HG02678 (cell line): ENCODE measurements at regions not wholly inside any gene's neighbourhood (a gene's known extent, or its start where the extent isn't known, plus 50 kb on each side); places are given as distances from the start of the nearest gene placed in this dataset.
"Not testable (repeated sequence)": the region's sequence is repeated elsewhere in the genome, so short reads cannot be mapped to it uniquely, and the experiment has no call there.

ENCODE experiments used
- ATAC-seq: cut with Tn5 transposase; IDR thresholded peaks from one replicate; pipeline ENCODE4 v1.9.1; 2021; ENCODE audit warnings: mild to moderate bottlenecking, moderate library complexity; ENCODE audit not compliant: unreplicated experiment

DNA sequence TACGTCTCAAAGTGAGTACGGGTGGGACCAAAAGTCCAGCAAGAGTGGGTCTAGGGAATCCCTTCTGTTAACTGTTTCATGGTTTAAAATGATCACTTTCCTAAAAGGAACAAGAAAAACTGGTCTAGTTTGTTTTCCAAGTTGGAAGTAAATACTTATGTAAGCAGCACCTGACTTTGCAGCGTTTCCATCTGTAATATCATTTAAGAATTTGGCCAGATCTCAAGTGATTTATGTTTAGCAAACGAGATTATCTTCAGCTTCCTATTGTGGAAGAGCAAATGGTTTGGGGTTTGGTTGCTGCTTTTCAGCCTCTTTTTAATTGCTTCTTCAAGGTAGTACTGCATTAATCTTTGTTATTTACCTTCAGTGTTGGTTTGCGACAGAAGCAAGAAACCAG is 50.4 kb downstream of the FHIP1A start:
- no peak for ATAC-seq

DNA sequence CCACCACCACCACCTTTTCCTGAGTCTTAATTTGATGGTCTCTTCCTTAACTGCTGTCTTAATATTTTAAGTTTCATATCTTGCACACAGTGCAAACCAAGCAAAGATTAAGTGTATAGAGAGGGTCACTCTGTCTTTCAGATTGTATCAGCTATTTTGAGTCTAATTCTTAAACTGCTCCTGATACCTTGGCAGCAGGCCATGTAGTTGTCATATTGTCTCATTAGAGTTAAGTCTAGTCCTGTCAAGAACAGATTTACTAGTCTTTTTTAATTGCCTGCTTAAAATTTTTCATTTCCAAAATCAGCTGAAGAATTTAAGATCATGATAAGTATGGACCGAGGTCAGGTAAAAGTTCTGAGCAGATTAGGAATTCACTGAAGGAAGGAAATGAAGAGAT is 51.5 kb downstream of the FHIP1A start:
- no peak for ATAC-seq

DNA sequence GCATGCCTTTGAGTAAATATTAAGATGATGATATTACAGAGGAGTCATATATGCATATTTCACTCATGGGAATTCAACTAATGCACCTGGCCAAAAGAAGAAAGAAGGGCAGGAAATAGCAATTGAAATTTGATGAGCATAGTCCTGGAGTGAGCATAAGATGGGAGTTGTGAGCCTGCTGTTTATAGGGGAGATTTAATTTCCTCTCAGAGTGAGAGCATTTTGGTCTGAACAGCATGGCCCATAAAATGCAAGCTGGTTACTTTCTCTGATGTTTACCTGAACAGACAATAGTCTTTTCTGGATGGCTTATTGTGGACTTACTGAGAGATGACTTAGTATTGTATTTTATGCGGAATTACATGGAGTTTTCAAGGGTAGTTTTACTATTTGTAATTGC is 53.6 kb downstream of the FHIP1A start:
- no peak for ATAC-seq

DNA sequence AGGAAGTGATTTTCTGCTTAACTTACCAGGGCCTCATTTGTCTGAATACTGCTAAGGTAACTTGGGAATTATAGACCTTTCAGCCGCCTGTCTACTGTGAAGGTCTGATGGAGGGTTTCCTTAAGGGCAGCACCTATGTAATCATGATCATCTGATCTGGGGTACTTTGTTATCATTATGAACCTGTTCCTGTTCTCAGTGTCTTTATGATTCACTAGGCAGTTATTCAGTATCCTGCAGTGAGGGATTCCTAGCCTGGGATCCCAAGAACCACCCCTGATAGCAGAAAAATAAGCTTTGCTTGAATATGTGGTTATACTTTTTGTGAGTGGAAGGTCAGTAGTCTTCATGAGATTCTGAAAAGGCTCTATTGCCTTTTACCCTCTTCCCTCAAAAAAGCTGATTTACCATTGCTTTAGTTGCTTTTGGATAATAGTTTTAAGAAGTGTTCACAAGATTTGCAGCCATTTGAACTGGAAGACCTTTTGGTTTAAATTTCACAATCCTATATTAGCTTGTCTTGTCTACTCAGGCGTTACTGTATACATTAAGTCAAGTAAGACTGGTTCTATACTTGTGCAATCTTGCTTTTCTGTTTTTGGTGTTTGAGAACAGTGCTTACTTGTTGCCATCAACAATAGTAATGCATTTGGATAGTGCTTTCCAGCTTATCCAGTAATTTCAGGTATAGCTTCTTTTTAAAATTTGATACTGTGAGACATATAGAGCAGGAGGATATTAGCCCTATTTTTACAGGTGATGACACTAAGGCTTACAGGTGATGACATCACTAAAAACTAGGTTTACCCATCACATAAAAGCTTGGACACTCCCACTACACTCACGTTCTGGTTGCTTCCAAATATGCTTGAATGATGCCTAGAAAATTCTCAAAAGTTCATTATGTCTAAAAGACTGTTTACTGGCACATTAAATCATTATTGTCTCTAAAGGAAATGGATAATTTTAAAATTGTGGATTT is 60.0 kb downstream of the FHIP1A start:
- no peak for ATAC-seq

DNA sequence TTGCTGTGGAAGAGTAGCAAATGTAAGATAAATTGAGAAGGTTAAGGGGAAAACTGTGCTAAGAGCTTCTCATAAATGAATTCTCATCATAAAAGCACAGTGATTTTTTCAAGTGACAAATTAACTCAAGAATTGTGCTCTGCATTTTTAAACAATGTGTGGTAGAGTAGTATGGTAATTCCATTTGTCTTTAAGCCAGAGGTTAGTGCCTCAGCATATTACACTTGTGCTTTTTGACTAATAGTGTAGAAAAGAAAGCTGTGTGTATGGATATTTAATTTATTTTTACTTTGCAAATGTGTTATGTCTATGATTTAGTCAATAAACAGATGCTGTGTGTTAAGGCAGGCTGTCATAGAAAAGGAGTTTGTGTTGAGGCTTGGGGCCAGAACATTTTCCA is 61.0 kb downstream of the FHIP1A start:
- ATAC-seq, result no peak

DNA sequence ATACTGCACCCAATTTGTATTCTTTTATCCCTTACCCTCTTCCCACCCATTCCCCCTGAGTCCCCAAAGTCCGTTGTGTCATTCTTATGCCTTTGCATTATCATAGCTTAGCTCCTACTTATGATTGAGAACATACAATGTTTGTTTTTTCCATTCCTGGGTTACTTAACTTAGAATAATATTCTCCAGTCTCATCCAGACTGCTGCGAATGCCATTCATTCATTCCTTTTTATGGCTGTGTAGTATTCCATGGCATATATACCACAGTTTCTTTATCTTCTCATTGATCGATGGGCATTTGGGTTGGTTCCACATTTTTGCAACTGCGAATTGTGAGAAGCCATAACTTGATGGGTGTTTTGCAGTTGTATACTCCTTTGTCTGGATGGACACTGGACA is 62.8 kb downstream of the FHIP1A start:
- no peak for ATAC-seq

DNA sequence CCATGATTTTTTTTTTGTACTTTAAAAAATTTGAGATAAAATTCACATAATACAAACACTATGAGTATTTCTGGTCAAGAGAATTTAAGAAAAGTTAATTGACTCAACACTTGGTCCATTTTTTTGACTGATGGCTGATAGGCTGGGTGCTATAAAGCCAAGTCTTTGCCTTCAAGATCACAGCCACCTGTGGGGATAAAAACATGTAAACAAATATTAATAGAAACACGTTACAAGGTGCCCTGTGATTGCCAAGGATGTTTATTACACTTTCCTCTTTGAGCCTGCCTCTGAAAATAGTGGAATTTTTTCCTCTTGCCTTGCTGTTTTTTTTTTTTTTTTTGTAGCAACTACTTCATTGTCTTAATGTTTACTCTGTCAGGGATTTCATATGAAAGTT is 63.3 kb downstream of the FHIP1A start:
- ATAC-seq, result no peak

DNA sequence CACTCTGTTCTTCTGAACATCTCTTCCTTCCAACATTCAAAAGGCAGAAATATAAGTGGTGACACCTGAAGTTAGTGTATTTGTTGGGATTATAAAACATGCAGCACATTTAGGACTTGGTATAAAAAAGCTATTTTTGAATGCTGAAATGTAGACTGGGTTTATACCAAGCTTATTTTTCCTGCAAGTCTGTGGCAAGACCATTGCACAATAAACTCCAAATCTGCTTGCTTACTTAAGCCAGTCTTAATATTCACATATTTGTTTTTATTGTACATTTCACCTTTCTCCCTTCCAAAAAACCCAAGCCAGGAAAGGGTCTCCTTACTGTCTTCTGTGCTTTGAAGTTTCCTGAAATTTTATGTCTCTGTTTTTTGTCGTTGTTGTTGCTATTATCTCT is 63.7 kb downstream of the FHIP1A start:
- ATAC-seq, result no peak

DNA sequence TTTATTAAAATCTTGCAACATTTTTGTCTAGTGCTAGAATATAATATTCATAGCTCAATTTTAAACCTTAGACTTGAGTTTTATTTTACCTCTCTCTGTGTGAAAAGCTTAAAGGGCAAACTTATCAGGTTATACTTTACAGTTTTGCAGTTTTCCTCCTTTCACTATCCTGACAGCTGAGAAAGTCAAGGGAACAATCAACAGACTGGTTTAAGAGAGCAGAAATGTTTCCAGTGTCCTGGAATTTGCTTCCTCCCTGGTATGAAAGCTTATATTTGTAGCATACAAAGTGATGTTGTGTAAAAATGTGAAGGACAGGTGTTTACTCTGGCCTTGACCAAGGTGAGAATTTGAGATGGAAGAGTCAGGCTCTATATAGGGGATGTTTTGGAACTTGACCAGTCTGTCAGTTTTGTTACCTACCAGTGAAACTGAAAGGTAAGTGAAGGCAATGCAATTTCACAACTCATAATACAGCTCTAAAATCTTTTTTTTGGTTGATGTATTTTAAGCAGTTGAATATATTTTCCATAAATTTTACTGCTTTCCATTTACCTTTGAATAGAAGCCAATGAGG is 64.6 kb downstream of the FHIP1A start:
- no peak for ATAC-seq

DNA sequence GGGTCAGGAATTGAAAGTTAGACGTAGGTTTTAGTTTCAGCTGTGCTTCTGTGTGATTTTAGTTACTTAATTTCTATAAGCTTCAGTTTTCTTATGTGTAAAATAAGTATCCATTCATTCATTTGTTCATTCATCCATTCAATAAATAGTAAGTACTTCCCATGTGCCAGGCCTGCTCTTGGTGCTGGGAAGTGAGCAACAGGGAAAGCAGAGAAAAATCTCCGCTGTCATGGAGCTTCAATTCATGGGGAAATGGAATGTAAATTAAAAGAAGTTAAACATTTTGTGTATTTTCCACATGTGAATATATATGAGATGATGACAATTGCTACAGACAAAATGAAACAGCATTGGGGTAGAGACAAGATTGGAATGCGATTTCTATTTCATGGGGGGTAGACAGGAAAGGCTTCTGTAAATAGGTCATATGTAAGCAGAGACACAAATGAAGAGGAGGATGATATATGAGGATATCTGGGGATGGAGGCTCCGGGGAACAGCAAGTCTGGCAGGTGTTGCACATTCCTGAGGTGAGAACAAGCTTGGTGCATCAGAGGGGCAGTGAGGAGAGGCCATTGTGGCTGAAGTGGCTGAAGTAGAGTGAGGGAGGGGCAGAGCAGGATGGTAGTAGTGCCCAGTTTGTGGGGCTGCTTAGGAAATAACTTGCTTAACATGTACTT is 66.2 kb downstream of the FHIP1A start:
- ATAC-seq, result no peak

DNA sequence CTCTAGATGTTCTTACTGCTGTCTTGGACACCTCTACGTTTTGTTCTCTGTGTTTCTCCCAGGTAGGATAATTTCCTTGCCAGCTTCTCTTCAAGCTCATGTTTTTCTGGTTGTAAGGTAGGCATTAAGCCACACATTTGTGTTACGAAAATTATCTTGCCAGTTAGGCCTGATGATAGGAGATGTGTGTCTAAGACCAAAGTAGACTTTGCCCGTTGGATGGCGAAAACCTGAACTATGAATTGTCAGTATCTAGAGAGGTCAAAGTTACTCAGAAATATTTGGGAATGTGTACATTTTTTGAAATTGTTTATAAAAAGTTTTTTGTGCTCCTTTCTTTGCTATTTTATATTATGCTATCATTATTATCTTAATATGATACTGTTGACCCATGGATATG is 72.8 kb downstream of the FHIP1A start:
- ATAC-seq, result no peak

DNA sequence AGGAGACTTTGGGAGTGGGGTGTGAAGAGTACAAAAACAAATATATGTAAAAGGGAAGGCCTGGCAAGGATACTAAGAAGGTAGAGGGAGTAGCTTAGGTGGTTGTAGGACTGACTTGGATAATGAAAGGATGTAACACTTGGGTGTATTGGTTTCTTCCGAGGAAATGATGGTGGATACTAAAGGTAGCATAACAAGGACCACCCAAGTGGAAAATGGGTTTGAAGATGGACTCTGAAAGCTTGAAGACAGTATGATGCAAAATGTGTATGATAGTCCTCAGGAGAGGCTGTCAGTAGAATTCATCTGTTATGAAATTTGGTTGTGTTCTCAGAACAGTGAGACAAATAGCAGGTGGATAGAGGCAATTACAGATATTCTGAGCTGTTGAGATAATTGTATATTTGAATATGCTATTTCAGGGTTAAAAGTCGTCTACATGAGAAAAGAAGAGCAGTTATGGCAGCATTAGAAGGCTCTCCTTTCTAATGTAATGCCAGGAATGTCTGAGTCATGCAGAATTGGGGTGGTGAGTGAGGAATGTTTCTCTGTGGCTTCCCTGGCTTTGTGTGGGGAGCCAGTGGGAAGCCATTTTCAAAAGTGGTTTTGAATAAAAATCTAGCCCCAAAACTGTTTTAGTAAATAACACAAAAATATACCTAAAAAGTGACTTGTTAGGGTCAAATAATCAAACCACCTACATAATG is 75.6 kb downstream of the FHIP1A start:
- ATAC-seq, result no peak

DNA sequence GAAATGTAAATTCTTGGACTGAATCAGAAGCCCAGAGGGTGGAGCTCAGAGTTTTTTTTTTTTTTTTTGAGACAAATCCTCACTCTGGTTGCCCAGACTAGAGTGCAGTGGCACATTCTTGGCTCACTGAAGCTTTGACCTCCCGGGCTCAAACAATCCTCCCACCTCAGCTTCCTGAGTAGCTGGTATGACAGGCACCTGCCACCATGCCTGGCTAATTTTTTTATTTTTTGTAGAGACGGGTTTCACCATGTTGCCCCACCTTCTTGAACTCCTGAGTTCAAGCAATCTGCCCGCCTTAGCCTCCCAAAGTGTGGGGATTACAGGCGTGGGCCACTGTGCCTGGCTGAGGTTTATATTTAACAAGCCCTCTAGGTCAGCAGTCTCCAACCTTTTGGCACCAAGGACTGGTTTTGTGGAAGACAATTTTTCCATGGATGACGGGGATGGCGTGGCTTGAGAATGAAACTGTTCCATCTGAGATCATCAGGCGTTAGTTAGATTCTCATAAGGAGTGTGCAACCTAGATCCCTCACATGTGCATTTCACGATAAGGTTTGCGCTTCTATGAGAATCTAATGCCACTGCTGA is 76.7 kb downstream of the FHIP1A start:
- ATAC-seq, result no peak

DNA sequence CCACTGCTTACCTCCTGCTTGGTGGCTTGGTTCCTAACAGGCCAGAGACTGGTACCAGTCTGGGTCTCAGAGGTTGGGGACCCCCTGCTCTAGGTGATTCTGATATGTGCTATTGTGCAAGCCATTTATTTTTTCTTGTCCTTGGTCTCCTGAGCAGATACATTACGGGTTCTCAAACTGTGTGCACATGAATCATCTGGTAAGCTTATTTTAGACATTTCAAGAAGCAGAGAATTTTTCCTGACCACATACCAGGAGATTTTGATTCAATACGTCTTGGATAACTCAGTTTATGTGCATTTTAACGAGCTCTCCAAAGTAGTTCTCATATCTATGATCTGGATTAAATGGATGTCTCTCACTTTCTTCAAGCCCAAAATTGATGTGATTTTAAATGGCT is 77.2 kb downstream of the FHIP1A start:
- no peak for ATAC-seq

DNA sequence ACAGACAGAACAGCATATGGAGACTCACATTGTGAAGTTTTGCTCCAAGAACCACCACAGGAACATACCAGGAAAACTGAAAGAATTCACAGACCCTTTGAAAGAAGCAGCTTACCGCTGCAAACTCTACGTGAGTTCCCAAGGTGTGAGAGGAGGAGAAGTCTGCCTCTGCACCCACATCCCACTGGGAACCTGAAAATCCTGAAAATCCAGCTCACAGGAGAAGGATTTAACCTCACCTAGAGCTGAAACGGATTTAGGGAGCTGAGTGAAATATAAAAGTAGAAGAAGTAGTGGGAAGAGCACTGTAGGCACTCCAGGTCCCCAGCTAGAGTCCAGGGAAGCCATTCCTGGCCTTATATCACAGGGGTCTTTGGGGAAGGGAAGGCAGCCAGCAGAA is 80.0 kb downstream of the FHIP1A start:
- ATAC-seq, result no peak

DNA sequence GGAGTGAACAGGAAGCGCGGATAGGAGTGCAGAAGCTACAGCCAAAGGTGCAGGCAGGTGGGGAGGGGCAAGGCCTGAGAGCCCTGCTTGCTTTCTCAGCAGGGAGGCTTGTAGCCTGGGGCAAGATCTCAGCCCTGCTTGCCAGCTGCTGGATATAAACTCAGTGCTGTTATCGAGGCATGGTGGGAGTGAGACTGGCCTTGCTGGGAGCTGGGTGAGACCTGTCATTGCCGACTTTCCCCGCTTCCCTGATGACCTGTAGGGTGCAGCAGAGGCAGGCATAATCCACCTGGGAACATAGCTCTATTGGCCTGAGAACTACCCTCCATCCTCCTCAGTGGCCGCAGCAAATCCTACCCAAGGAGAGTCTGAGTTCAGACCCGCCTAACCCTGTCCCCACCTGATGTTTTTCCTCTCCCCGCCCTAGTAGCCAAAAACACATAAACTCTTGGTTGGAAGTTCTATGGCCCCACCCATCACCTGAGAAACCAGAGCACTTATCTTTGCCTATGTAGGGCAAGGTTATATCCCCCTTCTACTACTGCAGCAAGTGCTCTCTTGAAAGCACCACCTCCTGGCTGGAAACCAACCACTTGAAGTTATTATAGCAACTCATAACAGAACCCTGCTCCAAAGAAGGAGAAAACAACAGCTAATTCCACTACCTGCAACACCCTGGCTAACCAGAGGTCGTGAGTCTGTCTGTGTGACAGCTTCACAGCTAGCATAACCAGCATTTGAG is 80.7 kb downstream of the FHIP1A start:
- no peak for ATAC-seq

DNA sequence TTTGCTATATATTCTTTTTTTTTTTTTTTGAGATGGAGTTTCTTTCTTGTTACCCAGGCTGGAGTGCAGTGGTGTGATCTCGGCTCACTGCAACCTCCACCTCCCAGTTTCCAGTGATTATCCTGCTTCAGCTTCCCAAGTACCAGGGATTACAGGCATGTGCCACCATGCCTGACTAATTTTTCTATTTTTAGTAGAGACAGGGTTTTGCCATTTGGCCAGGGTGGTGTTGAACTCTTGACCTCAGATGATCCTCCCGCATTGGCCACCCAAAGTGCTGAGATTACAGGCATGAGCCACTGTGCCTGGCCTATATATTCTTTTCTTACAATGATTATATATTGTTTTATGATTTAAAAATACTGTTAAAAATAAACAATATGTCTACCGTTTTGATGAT is 86.6 kb downstream of the FHIP1A start:
- not testable (repeated sequence) for ATAC-seq

DNA sequence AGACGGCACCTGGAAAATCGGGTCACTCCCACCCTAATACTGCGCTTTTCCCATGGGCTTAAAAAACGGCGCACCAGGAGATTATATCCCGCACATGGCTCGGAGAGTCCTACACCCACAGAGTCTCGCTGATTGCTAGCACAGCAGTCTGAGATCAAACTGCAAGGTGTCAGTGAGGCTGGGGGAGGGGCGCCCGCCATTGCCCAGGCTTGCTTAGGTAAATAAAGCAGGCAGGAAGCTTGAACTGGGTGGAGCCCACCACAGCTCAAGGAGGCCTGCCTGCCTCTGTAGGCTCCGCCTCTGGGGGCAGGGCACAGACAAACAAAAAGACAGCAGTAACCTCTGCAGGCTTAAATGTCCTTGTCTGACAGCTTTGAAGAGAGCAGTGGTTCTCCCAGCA is 102.6 kb downstream of the FHIP1A start:
- not testable (repeated sequence) for ATAC-seq

DNA sequence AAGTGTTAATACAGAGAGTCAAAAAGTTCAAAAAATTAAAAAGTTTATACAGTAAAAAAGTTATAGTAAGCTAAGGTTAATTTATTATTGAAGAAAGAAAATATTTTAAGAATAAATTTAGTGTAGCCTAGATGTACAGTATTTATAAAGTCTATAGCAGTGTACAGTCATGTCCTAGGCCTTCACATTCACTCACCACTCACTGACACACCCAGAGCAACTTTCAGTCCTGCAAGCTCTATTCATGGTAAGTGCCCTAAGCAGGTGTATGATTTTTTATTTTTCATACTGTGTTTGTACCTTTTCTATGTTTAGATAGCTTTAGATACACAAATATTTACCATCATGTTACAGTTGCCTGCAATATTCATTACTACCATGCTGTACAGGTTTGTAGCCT is 108.9 kb downstream of the FHIP1A start:
- no peak for ATAC-seq

DNA sequence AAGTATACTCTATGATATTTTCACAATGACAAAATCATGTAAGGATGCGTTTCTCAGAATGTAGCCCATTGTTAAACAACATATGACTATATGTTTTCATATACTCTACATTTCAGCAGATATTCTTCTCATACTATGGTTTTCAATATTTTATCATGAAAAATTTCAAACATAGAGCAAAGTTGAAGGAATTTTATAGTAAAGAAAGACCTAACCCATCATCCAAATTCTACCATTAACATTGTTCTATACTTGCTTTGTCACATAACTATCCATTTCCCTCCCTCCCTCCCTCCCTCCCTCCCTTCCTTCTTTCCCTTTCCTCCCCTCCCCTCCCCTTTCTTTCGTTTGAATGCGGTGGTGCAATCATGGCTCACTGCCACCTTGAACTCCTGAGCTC is 109.4 kb downstream of the FHIP1A start:
- ATAC-seq, result no peak
